Hindlimb muscle (tissue), 1 donor: ENCODE measurements at regions not wholly inside any gene's neighbourhood (a gene's known extent, or its start where the extent isn't known, plus 50 kb on each side); places are given as distances from the start of the nearest gene placed in this dataset.
A peak's percentile ranks its signal among the peaks of the same experiment; 100 is the strongest.
"Not testable (repeated sequence)": the region's sequence is repeated elsewhere in the genome, so short reads cannot be mapped to it uniquely, and the experiment has no call there.

Source experiments
- DNase-seq: peaks from one replicate; pipeline ENCODE4 v3.0.0-alpha.2; 2013

- DNase-seq: peak; percentile 92
Observed at GRCh38 chr6:26234421-26235301, 130.3 kb upstream of the BTN3A2 start.

- DNase-seq: no peak
Observed at GRCh38 chr6:26235302-26235670, 129.7 kb upstream of the BTN3A2 start.

- not testable (repeated sequence) for DNase-seq
Observed at GRCh38 chr6:26239415-26239814, 125.6 kb upstream of the BTN3A2 start.

GRCh38 chr6:26240157-26241032 lies 124.6 kb upstream of the BTN3A2 start:
- peak; percentile 93 for DNase-seq

- DNase-seq: no peak
Observed at GRCh38 chr6:26241033-26241895, 123.7 kb upstream of the BTN3A2 start.

- no peak for DNase-seq
Observed at GRCh38 chr6:26243132-26243531, 121.9 kb upstream of the BTN3A2 start.

GRCh38 chr6:26243752-26244151 lies 121.2 kb upstream of the BTN3A2 start:
- no peak for DNase-seq

GRCh38 chr6:26246058-26246457 lies 118.9 kb upstream of the BTN3A2 start:
- no peak for DNase-seq

GRCh38 chr6:26246553-26246952 lies 118.4 kb upstream of the BTN3A2 start:
- DNase-seq: no peak

GRCh38 chr6:26249707-26249956 lies 115.4 kb upstream of the BTN3A2 start:
- no peak for DNase-seq

- DNase-seq: peak; percentile 79
Observed at GRCh38 chr6:26249957-26250697, 114.9 kb upstream of the BTN3A2 start.

- peak; percentile 67 for DNase-seq
Observed at GRCh38 chr6:26250698-26251044, 114.3 kb upstream of the BTN3A2 start.

GRCh38 chr6:26251354-26252076 lies 113.5 kb upstream of the BTN3A2 start:
- peak; percentile 87 for DNase-seq

GRCh38 chr6:26252077-26252472 lies 112.9 kb upstream of the BTN3A2 start:
- no peak for DNase-seq

- no peak for DNase-seq
Observed at GRCh38 chr6:26254724-26255123, 110.3 kb upstream of the BTN3A2 start.

- DNase-seq: no peak
Observed at GRCh38 chr6:26257272-26257671, 107.7 kb upstream of the BTN3A2 start.

- DNase-seq: no peak
Observed at GRCh38 chr6:26258212-26258977, 106.6 kb upstream of the BTN3A2 start.

GRCh38 chr6:26260110-26260637 lies 104.8 kb upstream of the BTN3A2 start:
- no peak for DNase-seq

GRCh38 chr6:26260725-26261490 lies 104.1 kb upstream of the BTN3A2 start:
- no peak for DNase-seq

GRCh38 chr6:26264547-26264946 lies 100.5 kb upstream of the BTN3A2 start:
- DNase-seq: no peak
